OCI-LY1 (cell line): ENCODE measurements at regions not wholly inside any gene's neighbourhood (a gene's known extent, or its start where the extent isn't known, plus 50 kb on each side); places are given as distances from the start of the nearest gene placed in this dataset.

ENCODE experiments used
- H2AFZ ChIP-seq: fragments of 200-600 bp; sonication (generic), shearing (Covaris generic); 2 replicates; pipeline ENCODE4 v1.6.0; 2014; ENCODE audit warnings: antibody characterized with exemption, mild to moderate bottlenecking, low read length
- H3F3A ChIP-seq: fragments of 200-600 bp; sonication (generic), shearing (Covaris generic); 2 replicates; pipeline ENCODE4 v1.6.0; 2014; ENCODE audit warnings: mild to moderate bottlenecking, antibody characterized with exemption, low read length, moderate library complexity; ENCODE audit not compliant: insufficient read depth
- H3K27ac ChIP-seq: fragments of 200-600 bp; sonication (generic); 2 replicates; pipeline ENCODE4 v1.5.1; 2014; ENCODE audit warnings: low read length, mixed run types, mild to moderate bottlenecking, low read depth; ENCODE audit not compliant: poor library complexity, severe bottlenecking
- H3K27me3 ChIP-seq: fragments of 200-600 bp; sonication (generic); 2 replicates; pipeline ENCODE4 v1.6.0; 2014; ENCODE audit warnings: antibody characterized with exemption, mild to moderate bottlenecking, low read length, moderate library complexity; ENCODE audit not compliant: insufficient read depth
- H3K36me3 ChIP-seq: fragments of 200-600 bp; sonication (generic); 2 replicates; pipeline ENCODE4 v1.6.1; 2014; ENCODE audit warnings: mild to moderate bottlenecking, antibody characterized with exemption, low read length, moderate library complexity, mixed read lengths; ENCODE audit not compliant: insufficient read depth
- H3K4me1 ChIP-seq: fragments of 200-600 bp; sonication (generic); 2 replicates; pipeline ENCODE4 v1.5.1; 2014; ENCODE audit warnings: mild to moderate bottlenecking, low read length, moderate library complexity; ENCODE audit not compliant: insufficient read depth, severe bottlenecking
- H3K4me2 ChIP-seq: fragments of 200-600 bp; sonication (generic), shearing (Covaris generic); 2 replicates; pipeline ENCODE4 v1.6.1; 2014; ENCODE audit warnings: low read length
- H3K4me3 ChIP-seq: fragments of 200-600 bp; sonication (generic); 2 replicates; pipeline ENCODE4 v1.5.1; 2014; ENCODE audit warnings: low read length, low read depth, mild to moderate bottlenecking, mixed read lengths; ENCODE audit not compliant: poor library complexity, severe bottlenecking
- H3K79me2 ChIP-seq: fragments of 200-600 bp; shearing (Covaris generic); 2 replicates; pipeline ENCODE4 v1.6.1; 2016; ENCODE audit warnings: mixed run types, low read length, mixed read lengths; ENCODE audit not compliant: insufficient read depth
- H3K9ac ChIP-seq: fragments of 200-600 bp; sonication (generic), shearing (Covaris generic); 2 replicates; pipeline ENCODE4 v1.6.1; 2014; ENCODE audit warnings: mild to moderate bottlenecking, low read length, mixed read lengths
- H3K9me2 ChIP-seq: fragments of 200-600 bp; sonication (generic), shearing (Covaris generic); 2 replicates; pipeline ENCODE4 v1.6.1; 2014; ENCODE audit warnings: low read depth, mild to moderate bottlenecking, low read length, mixed read lengths
- H3K9me3 ChIP-seq: fragments of 200-600 bp; shearing (Covaris generic); 2 replicates; pipeline ENCODE4 v1.6.1; 2014; ENCODE audit warnings: low read length, mixed read lengths
- H4K20me1 ChIP-seq: fragments of 200-600 bp; sonication (generic), shearing (Covaris generic); 2 replicates; pipeline ENCODE4 v1.6.0; 2016; ENCODE audit warnings: mild to moderate bottlenecking, low read length; ENCODE audit not compliant: insufficient read depth
- EZH2 ChIP-seq: fragments of 200-600 bp; sonication (generic), shearing (Covaris generic); IDR thresholded peaks from 2 replicates; pipeline ENCODE4 v1.8.0; 2017; ENCODE audit warnings: borderline replicate concordance, mixed run types, mild to moderate bottlenecking, antibody characterized with exemption, low read length, moderate library complexity, mixed read lengths
- TF ChIP-seq, protein P1 (sequence below): fragments of 200-600 bp; sonication (generic), shearing (Covaris generic); IDR thresholded peaks from 2 replicates; pipeline ENCODE4 v1.5.1; 2017; ENCODE audit warnings: mild to moderate bottlenecking, antibody characterized with exemption, low read length, moderate library complexity, mixed read lengths

DNA sequence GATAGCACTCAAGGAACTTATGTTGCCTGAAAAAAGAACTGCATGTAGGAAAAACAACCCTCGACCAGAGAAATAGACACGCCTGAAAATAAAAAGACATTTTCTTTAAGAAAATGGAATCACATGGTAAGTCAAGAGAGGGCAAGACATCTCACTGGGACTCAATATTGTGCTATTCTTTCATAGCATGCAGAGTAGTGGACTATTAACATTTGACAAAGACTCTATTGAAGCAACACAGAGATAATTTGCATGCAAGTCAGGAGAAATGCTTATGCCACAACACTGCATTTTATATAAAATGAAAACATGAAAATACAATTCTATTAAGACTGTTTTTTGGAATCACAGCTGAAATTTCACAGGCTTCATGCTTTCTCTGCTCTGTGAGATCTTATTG lies 77.9 kb upstream of the RHOBTB1 start:
- H3K4me3 ChIP-seq, result no peak overlapping the region
- H4K20me1 ChIP-seq, result no peaks in the 10 kb centered on the region
- H3K4me2 ChIP-seq, result no peak overlapping the region
- no peaks in the 10 kb centered on the region for H3K9me3 ChIP-seq
- H3K36me3 ChIP-seq, result no peaks in the 10 kb centered on the region
- H2AFZ ChIP-seq, result no peak overlapping the region
- no peaks in the 10 kb centered on the region for H3K4me1 ChIP-seq
- H3K9me2 ChIP-seq, result no peaks in the 10 kb centered on the region
- no peaks in the 10 kb centered on the region for H3K79me2 ChIP-seq
- no peaks in the 10 kb centered on the region for H3F3A ChIP-seq
- no peak for TF ChIP-seq EZH2
- TF ChIP-seq, protein P1, sequence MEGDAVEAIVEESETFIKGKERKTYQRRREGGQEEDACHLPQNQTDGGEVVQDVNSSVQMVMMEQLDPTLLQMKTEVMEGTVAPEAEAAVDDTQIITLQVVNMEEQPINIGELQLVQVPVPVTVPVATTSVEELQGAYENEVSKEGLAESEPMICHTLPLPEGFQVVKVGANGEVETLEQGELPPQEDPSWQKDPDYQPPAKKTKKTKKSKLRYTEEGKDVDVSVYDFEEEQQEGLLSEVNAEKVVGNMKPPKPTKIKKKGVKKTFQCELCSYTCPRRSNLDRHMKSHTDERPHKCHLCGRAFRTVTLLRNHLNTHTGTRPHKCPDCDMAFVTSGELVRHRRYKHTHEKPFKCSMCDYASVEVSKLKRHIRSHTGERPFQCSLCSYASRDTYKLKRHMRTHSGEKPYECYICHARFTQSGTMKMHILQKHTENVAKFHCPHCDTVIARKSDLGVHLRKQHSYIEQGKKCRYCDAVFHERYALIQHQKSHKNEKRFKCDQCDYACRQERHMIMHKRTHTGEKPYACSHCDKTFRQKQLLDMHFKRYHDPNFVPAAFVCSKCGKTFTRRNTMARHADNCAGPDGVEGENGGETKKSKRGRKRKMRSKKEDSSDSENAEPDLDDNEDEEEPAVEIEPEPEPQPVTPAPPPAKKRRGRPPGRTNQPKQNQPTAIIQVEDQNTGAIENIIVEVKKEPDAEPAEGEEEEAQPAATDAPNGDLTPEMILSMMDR, result no peak
- H3K27me3 ChIP-seq, result no peaks in the 10 kb centered on the region
- H3K27ac ChIP-seq, result no peak overlapping the region
- no peak overlapping the region for H3K9ac ChIP-seq

- Histone ChIP-seq H3K27me3 (no peaks in the 10 kb centered on the region), H3K36me3 (no peaks in the 10 kb centered on the region), H3K27ac (no peak overlapping the region), H3K4me2 (no peak overlapping the region), H4K20me1 (no peaks in the 10 kb centered on the region), H3K4me3 (no peak overlapping the region), H3K9me3 (no peaks in the 10 kb centered on the region), H3K9ac (no peak overlapping the region), H3K79me2 (no peaks in the 10 kb centered on the region), H2AFZ (no peak overlapping the region), H3K4me1 (no peaks in the 10 kb centered on the region), H3K9me2 (no peaks in the 10 kb centered on the region), H3F3A (no peaks in the 10 kb centered on the region)
- TF ChIP-seq, protein P1, result no peak
- no peak for TF ChIP-seq EZH2
Measured at GRCh38 chr10:61020420-61021158, 76.6 kb upstream of the RHOBTB1 start.

- Histone ChIP-seq H3K27ac (no peak overlapping the region), H3K27me3 (no peaks in the 10 kb centered on the region), H3K36me3 (no peaks in the 10 kb centered on the region), H3K4me1 (no peaks in the 10 kb centered on the region), H3K9me2 (no peaks in the 10 kb centered on the region), H3K9ac (no peak overlapping the region), H3K79me2 (no peaks in the 10 kb centered on the region), H2AFZ (no peak overlapping the region), H3K4me2 (no peak overlapping the region), H4K20me1 (no peaks in the 10 kb centered on the region), H3F3A (no peaks in the 10 kb centered on the region), H3K9me3 (no peaks in the 10 kb centered on the region), H3K4me3 (no peak overlapping the region)
- no peak for TF ChIP-seq EZH2
- TF ChIP-seq, protein P1, result no peak
Measured at GRCh38 chr10:61018146-61018545, 74.2 kb upstream of the RHOBTB1 start.
